Dendritic cell treated with granulocyte-macrophage colony-stimulating factor and Interleukin-4, amounts not matched to agents 40 ng/mL and 50 ng/mL, for 4 days (primary cell): ENCODE measurements at regions not wholly inside any gene's neighbourhood (a gene's known extent, or its start where the extent isn't known, plus 50 kb on each side); places are given as distances from the start of the nearest gene placed in this dataset.
"Not testable (repeated sequence)": the region's sequence is repeated elsewhere in the genome, so short reads cannot be mapped to it uniquely, and the experiment has no call there.

Source experiments
- H3K27ac Mint-ChIP-seq: one replicate; pipeline ENCODE4 v1.8.0; 2022; ENCODE audit warnings: mild to moderate bottlenecking, mixed read lengths
- H3K27me3 Mint-ChIP-seq: one replicate; pipeline ENCODE4 v1.8.0; 2022; ENCODE audit warnings: mild to moderate bottlenecking, mixed read lengths
- H3K36me3 Mint-ChIP-seq: one replicate; pipeline ENCODE4 v1.8.0; 2022; ENCODE audit warnings: low read depth, mixed read lengths
- H3K4me1 Mint-ChIP-seq: one replicate; pipeline ENCODE4 v1.8.0; 2022; ENCODE audit warnings: low read depth, mixed read lengths
- H3K4me3 Mint-ChIP-seq: one replicate; pipeline ENCODE4 v1.8.0; 2022; ENCODE audit warnings: mild to moderate bottlenecking, moderate library complexity, mixed read lengths
- H3K9me3 Mint-ChIP-seq: one replicate; pipeline ENCODE4 v1.8.0; 2022; ENCODE audit warnings: mixed read lengths
- intact Hi-C: fragments of 100-400 bp; cut with micrococcal nuclease; formaldehyde crosslinking; loops from one replicate; pipeline ENCODE4 v1.15.0; 2022

- Mint-ChIP-seq H3K27me3 (peaks cover 19% of the 10 kb centered on the region), H3K27ac (no peak overlapping the region), H3K4me1 (peaks cover 8% of the 10 kb centered on the region), H3K36me3 (no peaks in the 10 kb centered on the region), H3K9me3 (no peaks in the 10 kb centered on the region), H3K4me3 (no peak overlapping the region)
- intact Hi-C loops: loop anchor here (1.0 kb wide), 1 partner anchor 98 kb away; no protein-coding TSS in a partner anchor
Measured at GRCh38 chr9:33623658-33624586, 99.9 kb downstream of the ANKRD18B start.

- intact Hi-C loops, H3K9me3 Mint-ChIP-seq, H3K27ac Mint-ChIP-seq, H3K36me3 Mint-ChIP-seq, H3K4me3 Mint-ChIP-seq: not testable (repeated sequence)
- Mint-ChIP-seq H3K4me1 (peaks cover 13% of the 10 kb centered on the region), H3K27me3 (peaks cover 16% of the 10 kb centered on the region)
Measured at GRCh38 chr9:33628318-33628717, 104.3 kb downstream of the ANKRD18B start.

GRCh38 chr9:33628865-33629410 lies 104.9 kb downstream of the ANKRD18B start:
- peaks cover 8% of the 10 kb centered on the region for H3K4me1 Mint-ChIP-seq
- no peaks in the 10 kb centered on the region for H3K9me3 Mint-ChIP-seq
- no peak overlapping the region for H3K4me3 Mint-ChIP-seq
- H3K27ac Mint-ChIP-seq: no peak overlapping the region
- intact Hi-C loops: no loop called here
- H3K27me3 Mint-ChIP-seq: peaks cover 14% of the 10 kb centered on the region
- H3K36me3 Mint-ChIP-seq: no peaks in the 10 kb centered on the region

- intact Hi-C loops: no loop called here
- Mint-ChIP-seq H3K27ac (no peak overlapping the region), H3K27me3 (peaks cover 28% of the 10 kb centered on the region), H3K4me3 (no peak overlapping the region), H3K36me3 (no peaks in the 10 kb centered on the region), H3K4me1 (peaks cover 12% of the 10 kb centered on the region), H3K9me3 (no peaks in the 10 kb centered on the region)
Measured at GRCh38 chr9:33633636-33634035, 109.6 kb downstream of the ANKRD18B start.

GRCh38 chr9:33637881-33638280 lies 113.8 kb downstream of the ANKRD18B start:
- Mint-ChIP-seq H3K4me3 (no peak overlapping the region), H3K4me1 (peaks cover 7% of the 10 kb centered on the region), H3K27me3 (peaks cover 31% of the 10 kb centered on the region), H3K9me3 (no peaks in the 10 kb centered on the region), H3K36me3 (no peaks in the 10 kb centered on the region), H3K27ac (no peak overlapping the region)
- intact Hi-C loops: no loop called here

GRCh38 chr9:33638391-33638915 lies 114.4 kb downstream of the ANKRD18B start:
- Mint-ChIP-seq H3K4me1 (peaks cover 7% of the 10 kb centered on the region), H3K27ac (no peak overlapping the region)

GRCh38 chr9:33645706-33646105 lies 121.7 kb downstream of the ANKRD18B start:
- H3K27me3 Mint-ChIP-seq: peaks cover 29% of the 10 kb centered on the region

More at GRCh38 chr9:33638391-33638915, 114.4 kb downstream of the ANKRD18B start:
- intact Hi-C loops: no loop called here
- Mint-ChIP-seq H3K27me3 (peaks cover 32% of the 10 kb centered on the region), H3K36me3 (no peaks in the 10 kb centered on the region), H3K9me3 (no peaks in the 10 kb centered on the region), H3K4me3 (no peak overlapping the region)

GRCh38 chr9:33649463-33649862 lies 125.4 kb downstream of the ANKRD18B start:
- intact Hi-C loops: no loop called here
- no peaks in the 10 kb centered on the region for H3K36me3 Mint-ChIP-seq
- no peaks in the 10 kb centered on the region for H3K9me3 Mint-ChIP-seq
- no peak overlapping the region for H3K4me3 Mint-ChIP-seq
- H3K27ac Mint-ChIP-seq: no peak overlapping the region
- peaks cover 35% of the 10 kb centered on the region for H3K27me3 Mint-ChIP-seq
- H3K4me1 Mint-ChIP-seq: peaks cover 11% of the 10 kb centered on the region

More at GRCh38 chr9:33645706-33646105, 121.7 kb downstream of the ANKRD18B start:
- H3K36me3 Mint-ChIP-seq: no peaks in the 10 kb centered on the region
- H3K4me3 Mint-ChIP-seq: no peak overlapping the region
- H3K9me3 Mint-ChIP-seq: no peaks in the 10 kb centered on the region
- H3K4me1 Mint-ChIP-seq: peaks cover 2% of the 10 kb centered on the region
- intact Hi-C loops: no loop called here
- H3K27ac Mint-ChIP-seq: no peak overlapping the region

- H3K27ac Mint-ChIP-seq: no peak overlapping the region
- H3K9me3 Mint-ChIP-seq: no peaks in the 10 kb centered on the region
- H3K36me3 Mint-ChIP-seq: no peaks in the 10 kb centered on the region
- intact Hi-C loops: no loop called here
- H3K4me1 Mint-ChIP-seq: peaks cover 11% of the 10 kb centered on the region
- no peak overlapping the region for H3K4me3 Mint-ChIP-seq
- peaks cover 42% of the 10 kb centered on the region for H3K27me3 Mint-ChIP-seq
Measured at GRCh38 chr9:33651125-33651524, 127.1 kb downstream of the ANKRD18B start.

- Mint-ChIP-seq H3K9me3 (no peaks in the 10 kb centered on the region), H3K4me3 (no peak overlapping the region), H3K4me1 (peaks cover 41% of the 10 kb centered on the region), H3K36me3 (no peaks in the 10 kb centered on the region), H3K27ac (no peak overlapping the region), H3K27me3 (peaks cover 6% of the 10 kb centered on the region)
- intact Hi-C loops: no loop called here
Measured at GRCh38 chr9:33659921-33660320, 135.4 kb upstream of the PRSS3 start.

GRCh38 chr9:33660772-33661171 lies 134.6 kb upstream of the PRSS3 start:
- intact Hi-C loops: no loop called here
- Mint-ChIP-seq H3K4me3 (no peak overlapping the region), H3K36me3 (no peaks in the 10 kb centered on the region)

GRCh38 chr9:33661176-33661575 lies 134.2 kb upstream of the PRSS3 start:
- Mint-ChIP-seq H3K27me3 (peaks cover 2% of the 10 kb centered on the region), H3K9me3 (no peaks in the 10 kb centered on the region), H3K27ac (no peak overlapping the region), H3K4me3 (no peak overlapping the region), H3K36me3 (no peaks in the 10 kb centered on the region), H3K4me1 (peaks cover 41% of the 10 kb centered on the region)
- intact Hi-C loops: no loop called here

More at GRCh38 chr9:33660772-33661171, 134.6 kb upstream of the PRSS3 start:
- H3K27me3 Mint-ChIP-seq: peaks cover 2% of the 10 kb centered on the region
- H3K27ac Mint-ChIP-seq: no peak overlapping the region
- H3K9me3 Mint-ChIP-seq: no peaks in the 10 kb centered on the region
- H3K4me1 Mint-ChIP-seq: peaks cover 41% of the 10 kb centered on the region

GRCh38 chr9:33662871-33663270 lies 132.5 kb upstream of the PRSS3 start:
- no peak overlapping the region for H3K4me3 Mint-ChIP-seq
- no peaks in the 10 kb centered on the region for H3K36me3 Mint-ChIP-seq
- peaks cover 8% of the 10 kb centered on the region for H3K27me3 Mint-ChIP-seq
- no peaks in the 10 kb centered on the region for H3K9me3 Mint-ChIP-seq
- H3K27ac Mint-ChIP-seq: no peak overlapping the region
- intact Hi-C loops: no loop called here
- peaks cover 41% of the 10 kb centered on the region for H3K4me1 Mint-ChIP-seq

GRCh38 chr9:33676194-33676745 lies 119.1 kb upstream of the PRSS3 start:
- peak overlapping the region; percentile 85 for H3K4me3 Mint-ChIP-seq
- intact Hi-C loops: not testable (repeated sequence)

More at GRCh38 chr9:33676194-33676745, 119.1 kb upstream of the PRSS3 start:
- Mint-ChIP-seq H3K27me3 (peaks cover 43% of the 10 kb centered on the region), H3K4me1 (peaks cover 22% of the 10 kb centered on the region), H3K27ac (peak overlapping the region; percentile 71)
- H3K9me3 Mint-ChIP-seq, H3K36me3 Mint-ChIP-seq: not testable (repeated sequence)
